ENCODE measurements at regions not wholly inside any gene's neighbourhood (a gene's known extent, or its start where the extent isn't known, plus 50 kb on each side); places are given as distances from the start of the nearest gene placed in this dataset.
"Not testable (repeated sequence)": the region's sequence is repeated elsewhere in the genome, so short reads cannot be mapped to it uniquely, and the experiment has no call there.

- Histone ChIP-seq H3K9me3 (no peaks in the 10 kb centered on the region), H3K36me3 (no peaks in the 10 kb centered on the region)
- no peak for TF ChIP-seq CTCF (IDR thresholded peaks at IDR 0.05; ENCODE audit: low read depth, low read length)
These were observed 351.8 kb upstream of the SORCS1 start for GRCh38 chr10:107516349-107516748.

GRCh38 chr10:107504011-107504410, 339.5 kb upstream of the SORCS1 start:
- DNase-seq; H3K4me1 ChIP-seq; H3K9me3 ChIP-seq; H3K36me3 ChIP-seq; H3K4me3 ChIP-seq (ENCODE audit: low read depth, low read length); H3K27me3 ChIP-seq: not testable (repeated sequence)

More at GRCh38 chr10:107516349-107516748, 351.8 kb upstream of the SORCS1 start:
- Histone ChIP-seq H3K4me3 (ENCODE audit: low read depth, low read length) (no peak overlapping the region), H3K27me3 (no peaks in the 10 kb centered on the region), H3K4me1 (no peaks in the 10 kb centered on the region)
- DNase-seq = no peak

GRCh38 chr10:107502229-107502985, 337.9 kb upstream of the SORCS1 start:
- DNase-seq = no peak
- TF ChIP-seq CTCF (IDR thresholded peaks at IDR 0.05; ENCODE audit: low read depth, low read length) = no peak
- no peaks in the 10 kb centered on the region for H3K27me3 ChIP-seq
- no peaks in the 10 kb centered on the region for H3K36me3 ChIP-seq
- H3K4me3 ChIP-seq (ENCODE audit: low read depth, low read length) = no peak overlapping the region
- no peaks in the 10 kb centered on the region for H3K9me3 ChIP-seq
- H3K4me1 ChIP-seq = no peaks in the 10 kb centered on the region

GRCh38 chr10:107498983-107499382, 334.5 kb upstream of the SORCS1 start:
- Histone ChIP-seq H3K4me1 (no peaks in the 10 kb centered on the region), H3K36me3 (no peaks in the 10 kb centered on the region), H3K27me3 (no peaks in the 10 kb centered on the region), H3K9me3 (no peaks in the 10 kb centered on the region), H3K4me3 (ENCODE audit: low read depth, low read length) (no peak overlapping the region)
- DNase-seq = no peak
- no peak for TF ChIP-seq CTCF (IDR thresholded peaks at IDR 0.05; ENCODE audit: low read depth, low read length)

GRCh38 chr10:107497024-107497423, 332.5 kb upstream of the SORCS1 start:
- no peaks in the 10 kb centered on the region for H3K27me3 ChIP-seq
- H3K36me3 ChIP-seq = no peaks in the 10 kb centered on the region
- no peak for DNase-seq
- TF ChIP-seq CTCF (IDR thresholded peaks at IDR 0.05; ENCODE audit: low read depth, low read length) = no peak
- no peak overlapping the region for H3K4me3 ChIP-seq (ENCODE audit: low read depth, low read length)
- H3K9me3 ChIP-seq = no peaks in the 10 kb centered on the region
- no peaks in the 10 kb centered on the region for H3K4me1 ChIP-seq

GRCh38 chr10:107496594-107496993, 332.1 kb upstream of the SORCS1 start:
- TF ChIP-seq CTCF (IDR thresholded peaks at IDR 0.05; ENCODE audit: low read depth, low read length) = no peak
- no peak for DNase-seq
- H3K4me1 ChIP-seq = no peaks in the 10 kb centered on the region

More at GRCh38 chr10:107496594-107496993, 332.1 kb upstream of the SORCS1 start:
- no peak overlapping the region for H3K4me3 ChIP-seq (ENCODE audit: low read depth, low read length)
- H3K9me3 ChIP-seq = no peaks in the 10 kb centered on the region
- H3K36me3 ChIP-seq = no peaks in the 10 kb centered on the region
- no peaks in the 10 kb centered on the region for H3K27me3 ChIP-seq
